Gastrocnemius medialis (tissue), 4 donors: ENCODE measurements at regions not wholly inside any gene's neighbourhood (a gene's known extent, or its start where the extent isn't known, plus 50 kb on each side); places are given as distances from the start of the nearest gene placed in this dataset.
A peak's percentile ranks its signal among the peaks of the same experiment; 100 is the strongest.

Experiments
- ATAC-seq, 2 donors: fragments of 150-250 bp; one replicate each; pipeline ENCODE4 v1.9.1; 2016
- DNase-seq, 2 donors: peaks; one replicate each; pipeline ENCODE4 v3.0.0-alpha.2; 2019
- H3K27ac ChIP-seq, 4 donors: fragments of 200-600 bp; sonication (generic); 1 replicate in 1 of 4; 2 replicates in 3 of 4; pipeline ENCODE4 v1.5.1; 2016 to 2018; ENCODE audit warnings: mild to moderate bottlenecking in 2 of 4, moderate library complexity in 1 of 4
- H3K27me3 ChIP-seq, 3 donors: fragments of 200-600 bp; sonication (generic) in 2 of 3; 1 replicate in 1 of 3; 2 replicates in 2 of 3; pipeline versions ENCODE4 v1.5.1 to v1.6.0; 2016 to 2019; ENCODE audit warnings: mild to moderate bottlenecking in 1 of 3, moderate library complexity in 1 of 3
- H3K36me3 ChIP-seq, 2 donors: fragments of 200-600 bp; sonication (generic) in 1 of 2; one replicate each; pipeline ENCODE4 v1.5.1; 2017 to 2018
- H3K4me1 ChIP-seq, 2 donors: fragments of 200-600 bp; sonication (generic) in 1 of 2; one replicate each; pipeline ENCODE4 v1.5.1; 2016 to 2017; ENCODE audit warnings: mild to moderate bottlenecking in 2 of 2
- H3K4me3 ChIP-seq, 4 donors: fragments of 200-600 bp; sonication (generic) in 3 of 4; 1 replicate in 1 of 4; 2 replicates in 3 of 4; pipeline ENCODE4 v1.5.1; 2016 to 2019; ENCODE audit warnings: mild to moderate bottlenecking in 2 of 4
- H3K9me3 ChIP-seq, 3 donors: fragments of 200-600 bp; sonication (generic) in 2 of 3; 1 replicate in 1 of 3; 2 replicates in 2 of 3; pipeline ENCODE4 v1.5.1; 2016 to 2019
- POLR2A ChIP-seq, 2 donors: fragments of 450-650 bp; IDR thresholded peaks; one replicate each; pipeline ENCODE4 v1.6.1; 2017; ENCODE audit warnings: antibody characterized with exemption in 2 of 2, mild to moderate bottlenecking in 2 of 2, moderate library complexity in 2 of 2
- in situ Hi-C, 4 donors: fragments of 200-750 bp; cut with MboI; loops; one replicate each; pipeline versions ENCODE4 v1.15.0 to v1.8.0; 2017; ENCODE audit warnings: low sequenced_read_pairs in 4 of 4
- intact Hi-C: fragments of 100-400 bp; cut with DNase I; formaldehyde crosslinking; loops from one replicate; pipeline ENCODE4 v1.15.1; 2023; ENCODE audit warnings: low total_unique reads
- TF ChIP-seq, protein P1 (sequence below), 5 experiments: fragments of 450-650 bp in 3 of 5; fragments of 200-600 bp in 2 of 5; sonication (generic) in 2 of 5; IDR thresholded peaks in 4 of 5; conservative IDR thresholded peaks in 1 of 5; 1 replicate in 4 of 5; 2 replicates in 1 of 5; pipeline ENCODE4 v1.5.1; 2016 to 2019; ENCODE audit warnings: antibody characterized with exemption in 5 of 5, mild to moderate bottlenecking in 3 of 5, moderate library complexity in 3 of 5

DNA sequence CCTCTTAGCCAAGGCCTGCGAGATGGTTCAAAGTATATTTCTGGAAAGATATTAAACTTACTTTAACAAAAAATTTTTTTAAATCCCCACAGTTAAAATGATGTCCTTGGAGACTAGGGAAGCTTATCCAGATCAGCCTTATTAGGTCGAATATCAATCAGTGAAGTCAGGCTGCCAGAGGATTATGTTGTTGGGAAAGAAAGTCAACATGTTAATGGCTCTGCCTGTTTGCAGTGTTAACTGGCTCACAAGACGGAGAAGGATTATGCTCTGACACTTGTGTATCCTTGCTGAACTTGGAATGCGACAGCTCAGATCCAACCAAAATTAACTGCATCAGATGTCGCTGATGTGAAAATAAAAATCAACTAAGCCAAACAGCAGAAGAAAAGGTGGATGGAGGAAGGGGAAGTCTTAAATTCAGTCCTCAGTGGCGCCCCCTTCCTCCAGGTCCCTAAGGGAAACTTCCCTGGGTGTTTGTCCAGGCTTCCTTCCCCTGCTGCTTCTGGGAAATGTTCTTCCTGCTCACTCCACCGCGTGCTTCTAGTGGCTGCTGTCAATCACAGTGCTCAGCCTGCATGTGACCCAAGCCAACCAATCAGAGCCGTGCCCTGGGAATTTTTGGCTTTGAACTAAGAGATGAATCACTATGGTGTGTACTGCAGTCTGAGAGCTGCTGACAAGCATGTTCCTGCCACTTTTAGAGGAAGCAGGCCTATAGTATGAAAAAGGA lies 690.4 kb upstream of the NRP1 start:
- DNase-seq (peak in 1 of 2 donors; percentile 40), ATAC-seq (peak in 1 of 2 donors; percentile 39)
- Histone ChIP-seq H3K27me3 (no peaks in the 10 kb centered on the region), H3K4me1 (no peaks in the 10 kb centered on the region), H3K27ac (no peak overlapping the region), H3K4me3 (no peak overlapping the region), H3K9me3 (no peaks in the 10 kb centered on the region), H3K36me3 (no peaks in the 10 kb centered on the region)
- in situ Hi-C loops (loop anchor here in 1 of 4 donors (25.0 kb wide), 1 partner anchor 612 kb away; no protein-coding TSS in a partner anchor), intact Hi-C loops (no loop called here)
- TF ChIP-seq, protein P1, sequence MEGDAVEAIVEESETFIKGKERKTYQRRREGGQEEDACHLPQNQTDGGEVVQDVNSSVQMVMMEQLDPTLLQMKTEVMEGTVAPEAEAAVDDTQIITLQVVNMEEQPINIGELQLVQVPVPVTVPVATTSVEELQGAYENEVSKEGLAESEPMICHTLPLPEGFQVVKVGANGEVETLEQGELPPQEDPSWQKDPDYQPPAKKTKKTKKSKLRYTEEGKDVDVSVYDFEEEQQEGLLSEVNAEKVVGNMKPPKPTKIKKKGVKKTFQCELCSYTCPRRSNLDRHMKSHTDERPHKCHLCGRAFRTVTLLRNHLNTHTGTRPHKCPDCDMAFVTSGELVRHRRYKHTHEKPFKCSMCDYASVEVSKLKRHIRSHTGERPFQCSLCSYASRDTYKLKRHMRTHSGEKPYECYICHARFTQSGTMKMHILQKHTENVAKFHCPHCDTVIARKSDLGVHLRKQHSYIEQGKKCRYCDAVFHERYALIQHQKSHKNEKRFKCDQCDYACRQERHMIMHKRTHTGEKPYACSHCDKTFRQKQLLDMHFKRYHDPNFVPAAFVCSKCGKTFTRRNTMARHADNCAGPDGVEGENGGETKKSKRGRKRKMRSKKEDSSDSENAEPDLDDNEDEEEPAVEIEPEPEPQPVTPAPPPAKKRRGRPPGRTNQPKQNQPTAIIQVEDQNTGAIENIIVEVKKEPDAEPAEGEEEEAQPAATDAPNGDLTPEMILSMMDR (IDR thresholded peaks at IDR 0.05 in 4 of 5, conservative IDR thresholded peaks at IDR 0.05 in 1 of 5): no peak
- no peak for TF ChIP-seq POLR2A (IDR thresholded peaks at IDR 0.05)

DNA sequence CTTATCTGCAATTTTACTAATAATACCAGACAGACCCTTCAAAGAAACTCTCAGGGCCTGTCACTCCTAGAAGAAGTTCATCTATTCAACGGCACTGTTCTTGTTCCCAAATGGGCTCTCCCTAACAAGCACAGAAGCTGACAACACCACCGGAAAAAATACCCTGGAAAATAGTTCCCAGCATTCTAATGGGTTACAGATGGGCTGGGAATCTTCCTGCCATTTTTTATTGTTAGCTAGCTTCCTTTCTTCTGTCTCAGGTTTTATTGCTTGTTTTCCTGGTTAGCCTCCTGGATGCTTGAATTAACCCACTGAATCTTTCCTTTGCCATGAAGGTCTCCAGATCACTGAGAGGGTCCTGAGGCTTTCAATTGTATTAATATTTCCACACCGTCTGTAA lies 689.8 kb upstream of the NRP1 start:
- no peaks in the 10 kb centered on the region for H3K9me3 ChIP-seq
- DNase-seq (no peak), ATAC-seq (no peak)
- H3K27me3 ChIP-seq: no peaks in the 10 kb centered on the region
- H3K4me3 ChIP-seq: no peak overlapping the region
- TF ChIP-seq, protein P1 (IDR thresholded peaks at IDR 0.05 in 4 of 5, conservative IDR thresholded peaks at IDR 0.05 in 1 of 5): no peak
- no peak for TF ChIP-seq POLR2A (IDR thresholded peaks at IDR 0.05)
- intact Hi-C loops: no loop called here
- no peak overlapping the region for H3K27ac ChIP-seq
- H3K36me3 ChIP-seq: no peaks in the 10 kb centered on the region
- in situ Hi-C loops: no loop called here
- H3K4me1 ChIP-seq: no peaks in the 10 kb centered on the region

DNA sequence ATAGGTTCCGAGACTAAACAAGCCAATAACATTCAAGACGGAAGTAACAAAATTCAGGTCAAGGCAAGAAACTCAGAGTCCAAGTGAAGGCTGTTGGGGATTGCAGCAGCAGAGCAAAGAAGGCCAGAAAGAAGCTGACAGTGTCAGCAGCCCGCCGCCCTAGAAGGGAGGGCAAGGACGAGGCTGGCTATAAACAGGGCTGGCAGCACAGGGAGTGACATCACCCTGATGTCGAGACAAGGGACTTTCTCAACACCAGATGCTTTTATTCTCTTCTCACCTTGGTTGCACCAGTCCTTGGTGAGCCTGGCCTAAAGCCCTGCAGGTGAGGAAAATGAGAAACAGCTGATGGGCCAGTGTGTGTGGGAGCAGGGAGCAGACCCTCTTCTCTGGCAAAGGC lies 687.7 kb upstream of the NRP1 start:
- no peaks in the 10 kb centered on the region for H3K4me1 ChIP-seq
- TF ChIP-seq POLR2A (IDR thresholded peaks at IDR 0.05): no peak
- TF ChIP-seq, protein P1 (IDR thresholded peaks at IDR 0.05 in 4 of 5, conservative IDR thresholded peaks at IDR 0.05 in 1 of 5): no peak
- ATAC-seq (no peak), DNase-seq (no peak)
- in situ Hi-C loops (no loop called here), intact Hi-C loops (no loop called here)
- no peaks in the 10 kb centered on the region for H3K27me3 ChIP-seq
- no peak overlapping the region for H3K27ac ChIP-seq
- H3K4me3 ChIP-seq: no peak overlapping the region
- H3K9me3 ChIP-seq: no peaks in the 10 kb centered on the region
- H3K36me3 ChIP-seq: no peaks in the 10 kb centered on the region

DNA sequence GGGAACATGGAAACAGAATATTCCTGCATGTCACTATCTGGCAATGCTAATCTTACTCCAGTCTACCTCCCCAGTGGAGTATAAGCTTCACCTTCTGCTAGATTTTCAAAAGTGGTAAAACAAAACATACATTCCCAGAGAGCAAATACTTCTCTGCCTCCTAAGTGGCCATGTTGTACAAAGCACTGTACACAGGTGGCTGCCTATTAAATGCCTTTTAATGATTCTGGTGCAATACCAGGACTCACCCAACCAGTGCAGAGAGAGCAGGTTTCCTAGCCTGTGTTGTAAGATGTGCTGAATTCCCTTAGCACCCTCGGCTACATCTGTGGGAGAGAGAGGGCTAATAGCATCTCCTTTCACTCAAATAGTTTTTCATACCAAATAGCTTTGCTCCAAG lies 684.3 kb upstream of the NRP1 start:
- H3K27ac ChIP-seq: no peak overlapping the region
- ATAC-seq: no peak
- no peaks in the 10 kb centered on the region for H3K9me3 ChIP-seq
- no peaks in the 10 kb centered on the region for H3K27me3 ChIP-seq
- in situ Hi-C loops: no loop called here
- intact Hi-C loops: no loop called here
- TF ChIP-seq, protein P1 (IDR thresholded peaks at IDR 0.05 in 4 of 5, conservative IDR thresholded peaks at IDR 0.05 in 1 of 5): no peak
- TF ChIP-seq POLR2A (IDR thresholded peaks at IDR 0.05): no peak
- DNase-seq: no peak
- no peaks in the 10 kb centered on the region for H3K4me1 ChIP-seq
- H3K4me3 ChIP-seq: no peak overlapping the region
- H3K36me3 ChIP-seq: no peaks in the 10 kb centered on the region

DNA sequence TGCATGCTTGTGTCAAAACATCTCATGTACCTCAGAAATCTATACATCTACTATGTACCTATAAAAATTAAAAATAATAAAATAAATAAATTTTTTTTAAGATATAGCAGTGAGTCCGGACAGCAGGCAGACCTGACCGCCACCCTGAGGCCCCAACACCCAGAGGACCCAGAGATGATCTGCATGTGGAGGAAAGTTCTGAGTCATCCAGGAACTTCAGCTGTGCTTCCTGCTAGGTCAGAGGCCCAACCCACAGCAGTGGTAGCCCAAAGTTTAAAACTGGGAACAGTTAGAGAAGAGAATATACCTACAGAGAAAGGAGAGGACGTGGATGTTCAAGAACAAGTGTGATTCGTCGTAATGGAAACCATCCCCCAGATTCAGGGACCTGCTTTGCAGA lies 683.7 kb upstream of the NRP1 start:
- in situ Hi-C loops: no loop called here

More for the DNA sequence above, 683.7 kb upstream of the NRP1 start:
- Histone ChIP-seq H3K36me3 (no peaks in the 10 kb centered on the region), H3K4me3 (no peak overlapping the region), H3K27me3 (no peaks in the 10 kb centered on the region), H3K9me3 (no peaks in the 10 kb centered on the region), H3K27ac (no peak overlapping the region), H3K4me1 (no peaks in the 10 kb centered on the region)
- TF ChIP-seq, protein P1 (IDR thresholded peaks at IDR 0.05 in 4 of 5, conservative IDR thresholded peaks at IDR 0.05 in 1 of 5): no peak
- no peak for TF ChIP-seq POLR2A (IDR thresholded peaks at IDR 0.05)
- ATAC-seq (no peak), DNase-seq (no peak)
- intact Hi-C loops: no loop called here
